ENCODE measurements at regions not wholly inside any gene's neighbourhood (a gene's known extent, or its start where the extent isn't known, plus 50 kb on each side); places are given as distances from the start of the nearest gene placed in this dataset.

- no peak for DNase-seq
Observed at GRCh38 chr10:78770167-78771090, 298.3 kb upstream of the ZMIZ1 start.

- DNase-seq, result no peak
Observed at GRCh38 chr10:78771260-78771659, 297.5 kb upstream of the ZMIZ1 start.

GRCh38 chr10:78771808-78772455 lies 296.8 kb upstream of the ZMIZ1 start:
- DNase-seq, result no peak

GRCh38 chr10:78772486-78772885 lies 296.3 kb upstream of the ZMIZ1 start:
- no peak for DNase-seq

- no peak for DNase-seq
Observed at GRCh38 chr10:78772986-78773530, 295.7 kb upstream of the ZMIZ1 start.

- DNase-seq, result no peak
Observed at GRCh38 chr10:78774614-78774998, 294.2 kb upstream of the ZMIZ1 start.

- no peak for DNase-seq
Observed at GRCh38 chr10:78774999-78775711, 293.6 kb upstream of the ZMIZ1 start.

GRCh38 chr10:78775891-78776290 lies 292.9 kb upstream of the ZMIZ1 start:
- no peak for DNase-seq

GRCh38 chr10:78776756-78777155 lies 292.0 kb upstream of the ZMIZ1 start:
- DNase-seq, result no peak

GRCh38 chr10:78777466-78777865 lies 291.3 kb upstream of the ZMIZ1 start:
- no peak for DNase-seq

- DNase-seq, result no peak
Observed at GRCh38 chr10:78777867-78778266, 290.9 kb upstream of the ZMIZ1 start.

- DNase-seq, result no peak
Observed at GRCh38 chr10:78778444-78779338, 290.1 kb upstream of the ZMIZ1 start.

GRCh38 chr10:78779339-78779955 lies 289.3 kb upstream of the ZMIZ1 start:
- no peak for DNase-seq

- DNase-seq, result no peak
Observed at GRCh38 chr10:78780551-78780961, 288.2 kb upstream of the ZMIZ1 start.

GRCh38 chr10:78781251-78781913 lies 287.4 kb upstream of the ZMIZ1 start:
- no peak for DNase-seq

- DNase-seq, result no peak
Observed at GRCh38 chr10:78781991-78782390, 286.8 kb upstream of the ZMIZ1 start.

GRCh38 chr10:78782441-78782840 lies 286.3 kb upstream of the ZMIZ1 start:
- DNase-seq, result no peak

GRCh38 chr10:78783753-78784152 lies 285.0 kb upstream of the ZMIZ1 start:
- no peak for DNase-seq

GRCh38 chr10:78784546-78784945 lies 284.2 kb upstream of the ZMIZ1 start:
- DNase-seq, result no peak

GRCh38 chr10:78785066-78785465 lies 283.7 kb upstream of the ZMIZ1 start:
- DNase-seq, result no peak

GRCh38 chr10:78785991-78786390 lies 282.8 kb upstream of the ZMIZ1 start:
- DNase-seq, result no peak

Data from stimulated activated CD8-positive, alpha-beta memory T cell treated with anti-CD3 and anti-CD28 coated beads, Interleukin-4, amount 100 ng/mL, for 48 hours (primary cell).